Natural killer cell (primary cell): ENCODE measurements at regions not wholly inside any gene's neighbourhood (a gene's known extent, or its start where the extent isn't known, plus 50 kb on each side); places are given as distances from the start of the nearest gene placed in this dataset.

Source experiments
- ATAC-seq, 3 donors: fragments of 150-1000 bp in 2 of 3; fragments of 200-7000 bp in 1 of 3; cut with Tn5 transposase; 1 replicate in 1 of 3; 2 replicates in 2 of 3; pipeline ENCODE4 v1.10.0; 2021; ENCODE audit warnings: mild to moderate bottlenecking in 2 of 3, moderate library complexity in 2 of 3
- DNase-seq, 2 donors: peaks; one replicate each; pipeline versions ENCODE4 v3.0.0 to v3.0.0-alpha.2; 2013 to 2021; ENCODE audit warnings: mixed read lengths in 1 of 2
- H3K27ac ChIP-seq: one replicate; pipeline ENCODE4 v1.5.1; 2013; ENCODE audit warnings: mild to moderate bottlenecking, low read length
- H3K27me3 ChIP-seq: one replicate; pipeline ENCODE4 v1.6.1; 2013; ENCODE audit warnings: low read length; ENCODE audit not compliant: control insufficient read depth, insufficient read depth
- H3K36me3 ChIP-seq: one replicate; pipeline ENCODE4 v1.6.1; 2013; ENCODE audit warnings: low read length; ENCODE audit not compliant: control insufficient read depth, insufficient read depth
- H3K4me1 ChIP-seq: one replicate; pipeline ENCODE4 v1.6.1; 2013; ENCODE audit warnings: low read length; ENCODE audit not compliant: control insufficient read depth, insufficient read depth
- H3K4me3 ChIP-seq: one replicate; pipeline ENCODE4 v1.5.1; 2013; ENCODE audit warnings: low read length
- H3K9me3 ChIP-seq: one replicate; pipeline ENCODE4 v1.6.1; 2013; ENCODE audit warnings: low read length; ENCODE audit not compliant: control insufficient read depth, insufficient read depth
- H3K27ac Mint-ChIP-seq, 2 donors: one replicate each; pipeline ENCODE4 v1.8.0; 2022; ENCODE audit warnings: mild to moderate bottlenecking in 2 of 2, mixed read lengths in 2 of 2, moderate library complexity in 1 of 2
- H3K27me3 Mint-ChIP-seq, 2 donors: one replicate each; pipeline ENCODE4 v1.8.0; 2022; ENCODE audit warnings: low read depth in 2 of 2, mixed read lengths in 2 of 2
- H3K36me3 Mint-ChIP-seq: one replicate; pipeline ENCODE4 v1.8.0; 2022; ENCODE audit warnings: mixed read lengths
- H3K4me1 Mint-ChIP-seq, 2 donors: one replicate each; pipeline ENCODE4 v1.8.0; 2022; ENCODE audit warnings: mixed read lengths in 2 of 2
- H3K4me3 Mint-ChIP-seq: one replicate; pipeline ENCODE4 v1.8.0; 2022; ENCODE audit warnings: mild to moderate bottlenecking, moderate library complexity, mixed read lengths
- H3K9me3 Mint-ChIP-seq, 2 donors: one replicate each; pipeline ENCODE4 v1.8.0; 2022; ENCODE audit warnings: mixed read lengths in 2 of 2
- whole genome bisulfite sequencing: methylation state at CpG from one replicate; pipeline ENCODE4 v1.1.7; 2013; ENCODE audit warnings: missing lambda C conversion rate; ENCODE audit not compliant: insufficient coverage; 5-methylcytosine and 5-hydroxymethylcytosine counted together
- intact Hi-C: fragments of 100-400 bp; cut with micrococcal nuclease; formaldehyde crosslinking; loops from one replicate; pipeline ENCODE4 v1.14.2; 2022
- TF ChIP-seq, protein P1 (sequence below): fragments of 200-600 bp; IDR thresholded peaks from one replicate; pipeline ENCODE4 v1.8.0; 2022; ENCODE audit warnings: antibody characterized with exemption

DNA sequence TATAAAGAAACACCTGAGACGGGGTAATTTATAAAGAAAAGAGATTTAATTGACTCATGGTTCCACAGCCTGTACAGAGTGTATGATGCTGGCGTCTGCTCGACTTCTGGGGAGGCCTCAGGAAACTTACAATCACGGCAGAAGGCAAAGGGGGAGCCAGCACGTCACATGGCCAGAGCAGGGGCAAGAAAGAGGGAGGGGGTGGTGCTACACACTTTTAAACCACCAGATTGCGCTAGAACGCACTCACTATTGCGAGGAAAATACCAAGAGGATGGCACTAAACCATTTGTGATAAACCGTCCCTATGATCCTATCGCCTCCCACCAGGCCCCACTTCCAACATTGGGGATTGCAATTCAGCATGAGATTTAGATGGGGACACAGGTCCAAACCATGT is 79.7 kb upstream of the CARD18 start:
- no peaks in the 10 kb centered on the region for H3K36me3 ChIP-seq
- H3K27ac Mint-ChIP-seq = no peak overlapping the region

DNA sequence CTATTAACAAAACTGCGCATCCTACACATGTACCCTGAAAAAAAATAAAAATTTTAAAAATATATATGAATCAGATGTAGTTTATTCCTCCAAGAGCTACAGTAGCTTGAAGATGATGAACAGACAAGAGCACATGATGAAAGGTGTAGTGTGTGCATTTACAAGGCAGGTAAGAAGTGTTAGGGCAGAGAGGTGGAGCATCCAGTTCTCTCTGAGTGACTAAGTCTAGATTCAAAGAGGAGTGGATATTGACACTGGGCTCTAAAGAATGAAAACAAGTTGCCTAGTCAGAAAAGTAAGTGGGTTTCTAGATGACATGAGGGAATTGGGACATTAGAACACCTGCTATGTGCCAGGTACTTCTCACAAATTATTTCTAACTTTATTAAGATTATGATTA is 76.0 kb upstream of the CARD18 start:
- intact Hi-C loops = no loop called here

More for the DNA sequence above, 79.7 kb upstream of the CARD18 start:
- TF ChIP-seq, protein P1, sequence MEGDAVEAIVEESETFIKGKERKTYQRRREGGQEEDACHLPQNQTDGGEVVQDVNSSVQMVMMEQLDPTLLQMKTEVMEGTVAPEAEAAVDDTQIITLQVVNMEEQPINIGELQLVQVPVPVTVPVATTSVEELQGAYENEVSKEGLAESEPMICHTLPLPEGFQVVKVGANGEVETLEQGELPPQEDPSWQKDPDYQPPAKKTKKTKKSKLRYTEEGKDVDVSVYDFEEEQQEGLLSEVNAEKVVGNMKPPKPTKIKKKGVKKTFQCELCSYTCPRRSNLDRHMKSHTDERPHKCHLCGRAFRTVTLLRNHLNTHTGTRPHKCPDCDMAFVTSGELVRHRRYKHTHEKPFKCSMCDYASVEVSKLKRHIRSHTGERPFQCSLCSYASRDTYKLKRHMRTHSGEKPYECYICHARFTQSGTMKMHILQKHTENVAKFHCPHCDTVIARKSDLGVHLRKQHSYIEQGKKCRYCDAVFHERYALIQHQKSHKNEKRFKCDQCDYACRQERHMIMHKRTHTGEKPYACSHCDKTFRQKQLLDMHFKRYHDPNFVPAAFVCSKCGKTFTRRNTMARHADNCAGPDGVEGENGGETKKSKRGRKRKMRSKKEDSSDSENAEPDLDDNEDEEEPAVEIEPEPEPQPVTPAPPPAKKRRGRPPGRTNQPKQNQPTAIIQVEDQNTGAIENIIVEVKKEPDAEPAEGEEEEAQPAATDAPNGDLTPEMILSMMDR = no peak
- no peaks in the 10 kb centered on the region for H3K9me3 ChIP-seq
- no peaks in the 10 kb centered on the region for H3K4me1 ChIP-seq
- Mint-ChIP-seq H3K4me3 (no peak overlapping the region), H3K9me3 (no peaks in the 10 kb centered on the region), H3K36me3 (no peaks in the 10 kb centered on the region), H3K27me3 (peaks cover 0 to 2% of the 10 kb centered on the region in 2 donors), H3K4me1 (no peaks in the 10 kb centered on the region)
- intact Hi-C loops = no loop called here
- H3K27ac ChIP-seq = no peak overlapping the region
- DNase-seq (no peak), ATAC-seq (no peak)
- H3K4me3 ChIP-seq = no peak overlapping the region
- 94% methylated on average over 10 of the region's 10 CpGs for WGBS
- no peaks in the 10 kb centered on the region for H3K27me3 ChIP-seq

DNA sequence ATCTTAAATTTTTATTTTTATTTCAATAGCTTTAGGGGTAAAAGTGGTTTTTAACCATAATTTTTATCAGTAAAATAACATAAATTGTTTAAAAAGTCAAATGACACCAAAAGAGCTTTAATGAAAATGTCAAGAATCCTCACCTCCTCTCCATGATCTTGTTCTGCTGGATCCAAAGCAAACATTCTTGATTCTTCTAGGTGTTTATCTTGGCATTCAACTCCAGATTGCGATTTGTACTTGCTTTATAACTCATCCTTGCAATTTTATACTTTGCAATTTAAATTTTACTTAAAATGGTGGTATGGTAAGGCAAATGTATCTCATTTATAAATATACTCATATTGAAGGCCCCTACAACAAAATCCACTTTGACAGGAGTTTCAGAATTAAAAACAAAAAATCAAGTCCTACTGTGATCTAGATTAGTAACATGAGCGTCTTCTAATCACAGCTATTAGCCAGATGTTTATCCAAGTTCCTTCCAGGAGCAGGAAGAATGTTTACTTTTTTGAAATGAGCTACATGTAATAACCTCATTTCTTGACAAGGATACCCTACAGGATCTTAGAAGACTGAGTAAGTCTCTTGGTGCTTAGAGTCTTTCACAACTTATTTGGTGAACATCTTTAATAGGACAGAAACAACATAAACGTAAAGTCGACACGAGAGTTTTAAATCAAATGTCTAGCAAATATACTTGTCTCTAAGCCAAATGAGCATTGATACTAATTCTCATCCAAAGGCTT is 72.4 kb upstream of the CARD18 start:
- no peaks in the 10 kb centered on the region for H3K36me3 ChIP-seq
- Mint-ChIP-seq H3K4me3 (no peak overlapping the region), H3K36me3 (no peaks in the 10 kb centered on the region), H3K27ac (no peak overlapping the region), H3K27me3 (no peaks in the 10 kb centered on the region), H3K4me1 (no peaks in the 10 kb centered on the region), H3K9me3 (no peaks in the 10 kb centered on the region)
- H3K27me3 ChIP-seq = no peaks in the 10 kb centered on the region
- ATAC-seq (no peak), DNase-seq (no peak)
- H3K9me3 ChIP-seq = no peaks in the 10 kb centered on the region
- no peak overlapping the region for H3K27ac ChIP-seq
- no peaks in the 10 kb centered on the region for H3K4me1 ChIP-seq
- TF ChIP-seq, protein P1 = no peak
- H3K4me3 ChIP-seq = no peak overlapping the region
- WGBS = 96% methylated on average over 3 of the region's 5 CpGs
- intact Hi-C loops = no loop called here

More for the DNA sequence above, 76.0 kb upstream of the CARD18 start:
- Histone ChIP-seq H3K4me1 (no peaks in the 10 kb centered on the region), H3K9me3 (no peaks in the 10 kb centered on the region), H3K27ac (no peak overlapping the region), H3K36me3 (no peaks in the 10 kb centered on the region), H3K27me3 (no peaks in the 10 kb centered on the region), H3K4me3 (no peak overlapping the region)
- Mint-ChIP-seq H3K27me3 (peaks cover 0 to 2% of the 10 kb centered on the region in 2 donors), H3K4me3 (no peak overlapping the region), H3K9me3 (no peaks in the 10 kb centered on the region), H3K27ac (no peak overlapping the region), H3K4me1 (no peaks in the 10 kb centered on the region), H3K36me3 (no peaks in the 10 kb centered on the region)
- TF ChIP-seq, protein P1 = no peak
- WGBS = no CpG with 5 or more reads among the region's 1 CpG
- DNase-seq (no peak), ATAC-seq (no peak)

DNA sequence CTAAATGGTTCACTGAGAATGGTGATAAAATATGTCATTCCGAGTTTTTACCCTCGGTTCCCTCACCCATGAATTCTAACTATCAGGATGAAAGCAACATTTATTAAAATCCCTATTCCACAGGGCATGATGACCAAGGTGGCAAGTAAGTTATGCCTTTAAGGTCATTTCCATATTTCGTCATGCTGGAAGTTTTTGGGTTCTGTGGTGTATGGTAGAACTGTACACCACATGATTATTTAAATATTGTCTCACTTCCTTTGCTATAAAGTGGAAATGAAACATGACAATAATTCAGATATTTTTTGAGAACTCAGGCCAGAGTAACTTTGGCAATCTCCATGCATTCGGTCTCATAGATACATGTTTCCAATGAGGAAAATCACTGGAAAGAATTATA is 68.5 kb upstream of the CARD18 start:
- Mint-ChIP-seq H3K27me3 (no peaks in the 10 kb centered on the region), H3K27ac (no peak overlapping the region), H3K4me1 (no peaks in the 10 kb centered on the region), H3K36me3 (no peaks in the 10 kb centered on the region), H3K4me3 (no peak overlapping the region), H3K9me3 (no peaks in the 10 kb centered on the region)
- WGBS = 91% methylated on average over 3 of the region's 4 CpGs
- Histone ChIP-seq H3K27ac (no peak overlapping the region), H3K4me1 (no peaks in the 10 kb centered on the region), H3K36me3 (no peaks in the 10 kb centered on the region), H3K27me3 (no peaks in the 10 kb centered on the region), H3K9me3 (no peaks in the 10 kb centered on the region), H3K4me3 (no peak overlapping the region)
- DNase-seq (no peak), ATAC-seq (no peak)
- TF ChIP-seq, protein P1 = no peak
- intact Hi-C loops = no loop called here
